ENCODE measurements at regions not wholly inside any gene's neighbourhood (a gene's known extent, or its start where the extent isn't known, plus 50 kb on each side); places are given as distances from the start of the nearest gene placed in this dataset.

DNA sequence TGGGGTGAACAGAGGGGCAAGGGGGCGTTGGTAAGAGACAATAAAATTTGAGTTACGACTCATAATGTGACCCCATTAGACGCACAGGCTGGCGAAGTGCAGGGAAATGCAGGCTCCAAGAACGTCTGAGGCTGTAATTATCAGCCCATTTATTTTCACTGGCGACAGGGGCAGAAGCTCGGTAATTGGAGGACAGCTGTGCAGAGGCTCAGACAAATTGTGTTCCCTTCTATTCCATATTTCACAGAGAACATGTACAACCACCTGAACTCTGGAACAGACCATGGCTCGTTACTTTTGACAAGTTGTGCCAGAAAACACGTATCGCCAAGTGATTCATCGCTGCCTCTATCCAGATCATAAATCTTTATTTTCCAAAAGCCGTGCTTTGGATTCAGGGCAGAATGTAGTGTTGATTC is 137.3 kb upstream of the FRMD4A start:
- Mint-ChIP-seq H3K4me3 (no peak overlapping the region), H3K27ac (peak overlapping the region in 1 of 10 donors; percentile 30), H3K9me3 (peaks cover 0 to 13% (median 4%) of the 10 kb centered on the region in 9 donors)

DNA sequence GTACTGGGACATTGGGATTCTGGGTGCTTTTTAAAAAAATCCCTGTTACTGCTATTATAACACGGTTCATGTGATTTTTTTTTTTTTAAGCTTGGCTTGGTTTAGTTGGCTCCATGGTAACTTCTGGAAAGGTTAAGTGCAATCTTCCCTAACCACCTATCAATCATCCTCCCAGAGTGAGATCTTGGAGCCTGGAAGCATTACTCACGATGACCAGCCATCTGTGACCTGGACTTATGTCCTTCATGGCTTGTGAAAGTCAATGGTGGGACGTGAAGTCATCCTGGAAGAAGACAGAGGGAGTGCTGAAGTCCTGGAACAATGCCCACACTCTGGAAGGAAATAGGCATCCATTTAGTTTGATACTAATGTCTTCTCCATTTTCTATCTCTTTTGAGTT is 135.5 kb upstream of the FRMD4A start:
- ATAC-seq: no peak
- no peak overlapping the region for H3K4me3 Mint-ChIP-seq
- no peak for DNase-seq
- H3K9me3 Mint-ChIP-seq: peaks cover 0 to 23% (median 5%) of the 10 kb centered on the region in 9 donors
- peaks cover 0 to 20% (median 8%) of the 10 kb centered on the region in 3 donors for H3K36me3 Mint-ChIP-seq
- peaks cover 5 to 33% (median 22%) of the 10 kb centered on the region in 5 donors for H3K27me3 Mint-ChIP-seq
- H3K4me1 Mint-ChIP-seq: no peaks in the 10 kb centered on the region
- no peak overlapping the region for H3K27ac Mint-ChIP-seq
- POLR2A ChIA-PET: no interaction called here

More for the DNA sequence above, 137.3 kb upstream of the FRMD4A start:
- Mint-ChIP-seq H3K36me3 (peaks cover 0 to 15% (median 6%) of the 10 kb centered on the region in 3 donors), H3K4me1 (no peaks in the 10 kb centered on the region), H3K27me3 (peaks cover 5 to 49% (median 27%) of the 10 kb centered on the region in 5 donors)
- ATAC-seq (no peak), DNase-seq (no peak)
- POLR2A ChIA-PET: no interaction called here

DNA sequence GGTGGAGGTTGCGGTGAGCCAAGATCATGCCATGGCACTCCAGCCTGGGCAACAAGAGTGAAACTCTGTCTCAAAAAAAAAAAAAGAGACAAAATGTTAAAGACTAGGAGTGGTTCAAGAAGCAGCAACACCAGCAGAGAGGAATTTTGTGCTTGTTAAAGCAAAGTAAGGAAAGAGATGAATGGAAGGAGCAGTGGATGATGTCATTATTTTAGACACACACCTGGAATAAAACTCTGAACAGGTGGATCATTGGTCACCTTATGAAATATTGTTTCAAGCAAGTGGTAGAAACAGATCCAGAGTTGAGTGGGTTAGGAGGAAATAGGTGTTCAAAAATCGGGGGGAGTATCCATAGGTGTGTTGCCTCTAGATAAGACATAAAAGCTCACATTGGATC is 129.7 kb upstream of the FRMD4A start:
- H3K27ac Mint-ChIP-seq: no peak overlapping the region
- H3K27me3 Mint-ChIP-seq: peaks cover 6 to 30% (median 10%) of the 10 kb centered on the region in 5 donors
- ATAC-seq (no peak), DNase-seq (no peak)
- peaks cover 0 to 21% (median 12%) of the 10 kb centered on the region in 9 donors for H3K9me3 Mint-ChIP-seq
- peaks cover 0 to 22% (median 8%) of the 10 kb centered on the region in 3 donors for H3K36me3 Mint-ChIP-seq
- H3K4me1 Mint-ChIP-seq: no peaks in the 10 kb centered on the region
- POLR2A ChIA-PET: no interaction called here
- no peak overlapping the region for H3K4me3 Mint-ChIP-seq

DNA sequence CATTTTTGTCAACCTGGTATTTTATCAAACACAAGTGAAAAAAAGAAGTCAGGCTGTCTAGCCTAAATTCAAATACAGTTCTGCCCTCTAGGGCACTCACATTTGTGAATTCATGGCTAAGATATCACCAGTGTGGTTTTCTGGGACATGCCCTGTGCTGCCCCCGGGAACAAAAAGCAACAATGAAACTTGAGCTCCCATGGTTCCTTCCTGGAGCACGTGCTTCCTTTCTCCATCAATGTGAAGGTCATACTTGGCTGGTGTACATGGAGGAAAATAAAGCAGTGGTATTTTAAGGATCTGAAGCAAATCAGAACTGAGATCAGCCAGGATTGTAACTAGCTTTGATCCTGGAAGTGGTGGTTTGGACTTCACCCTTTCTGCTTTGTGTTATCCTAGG is 128.9 kb upstream of the FRMD4A start:
- Mint-ChIP-seq H3K4me1 (no peaks in the 10 kb centered on the region), H3K4me3 (no peak overlapping the region), H3K36me3 (peaks cover 0 to 22% (median 8%) of the 10 kb centered on the region in 3 donors), H3K27me3 (peaks cover 6 to 30% (median 10%) of the 10 kb centered on the region in 5 donors), H3K27ac (no peak overlapping the region), H3K9me3 (peaks cover 0 to 21% (median 12%) of the 10 kb centered on the region in 9 donors)
- ATAC-seq (no peak), DNase-seq (no peak)
- POLR2A ChIA-PET: no interaction called here

DNA sequence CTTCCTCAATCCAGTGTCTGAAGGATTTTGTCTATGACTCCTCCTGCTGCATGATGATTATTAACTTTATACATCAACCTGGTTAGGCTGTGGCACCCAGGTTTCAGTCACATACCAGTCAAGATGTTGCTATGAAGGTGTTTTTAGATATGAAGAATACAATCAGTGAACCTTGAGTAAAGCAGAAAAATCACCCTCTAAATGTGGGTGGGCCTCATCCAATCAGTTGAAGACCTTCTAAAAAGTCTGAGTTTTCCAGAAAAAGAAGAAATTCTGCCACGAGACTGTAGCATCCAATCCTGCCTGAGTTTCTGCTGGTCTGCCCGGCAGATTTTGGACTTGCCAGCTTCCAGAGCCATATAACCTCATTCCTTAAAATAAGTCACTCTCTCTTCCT is 126.1 kb upstream of the FRMD4A start:
- H3K4me3 Mint-ChIP-seq: no peak overlapping the region
- H3K27me3 Mint-ChIP-seq: peaks cover 2 to 21% (median 10%) of the 10 kb centered on the region in 5 donors
- no peak overlapping the region for H3K27ac Mint-ChIP-seq
- no peaks in the 10 kb centered on the region for H3K4me1 Mint-ChIP-seq
- ATAC-seq (no peak), DNase-seq (no peak)
- POLR2A ChIA-PET: no interaction called here
- peaks cover 0 to 12% (median 5%) of the 10 kb centered on the region in 9 donors for H3K9me3 Mint-ChIP-seq
- H3K36me3 Mint-ChIP-seq: peaks cover 0 to 11% (median 2%) of the 10 kb centered on the region in 3 donors

DNA sequence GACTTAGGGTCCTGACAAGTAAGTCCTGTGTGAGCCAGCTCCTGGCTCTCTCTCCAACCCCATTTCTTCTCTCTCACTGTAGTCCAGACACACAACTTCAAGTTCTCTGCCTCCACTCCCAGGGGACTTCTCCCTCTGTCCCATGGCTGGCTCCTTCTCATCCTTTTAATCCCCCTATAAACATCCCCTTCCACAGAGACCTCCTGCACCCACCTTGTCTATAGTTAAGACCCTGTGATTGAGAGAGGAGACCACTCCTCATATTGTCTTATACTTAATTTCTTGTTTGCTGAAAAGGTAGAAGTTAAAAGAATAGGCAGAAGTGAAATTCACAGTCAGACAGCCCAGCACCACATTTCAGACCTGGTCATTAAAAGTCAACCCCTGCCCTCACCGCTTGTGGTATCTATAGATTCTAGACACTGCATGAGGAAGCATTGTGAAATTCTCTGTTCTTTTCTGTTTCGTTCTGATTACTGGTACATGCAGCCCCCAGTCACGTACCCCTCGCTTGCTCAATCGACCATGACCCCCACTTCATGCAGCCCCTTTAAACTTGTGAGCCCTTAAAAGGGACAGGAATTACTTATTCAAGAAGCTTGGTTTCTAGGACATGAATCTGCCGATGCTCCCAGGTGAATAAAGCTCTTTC is 125.6 kb upstream of the FRMD4A start:
- H3K27me3 Mint-ChIP-seq: peaks cover 2 to 17% (median 10%) of the 10 kb centered on the region in 5 donors
- H3K4me3 Mint-ChIP-seq: no peak overlapping the region
- H3K36me3 Mint-ChIP-seq: peaks cover 0 to 11% (median 4%) of the 10 kb centered on the region in 3 donors
- POLR2A ChIA-PET: no interaction called here
- ATAC-seq: no peak
- no peak overlapping the region for H3K27ac Mint-ChIP-seq
- no peaks in the 10 kb centered on the region for H3K4me1 Mint-ChIP-seq
- peaks cover 0 to 12% (median 5%) of the 10 kb centered on the region in 9 donors for H3K9me3 Mint-ChIP-seq
- DNase-seq: no peak

DNA sequence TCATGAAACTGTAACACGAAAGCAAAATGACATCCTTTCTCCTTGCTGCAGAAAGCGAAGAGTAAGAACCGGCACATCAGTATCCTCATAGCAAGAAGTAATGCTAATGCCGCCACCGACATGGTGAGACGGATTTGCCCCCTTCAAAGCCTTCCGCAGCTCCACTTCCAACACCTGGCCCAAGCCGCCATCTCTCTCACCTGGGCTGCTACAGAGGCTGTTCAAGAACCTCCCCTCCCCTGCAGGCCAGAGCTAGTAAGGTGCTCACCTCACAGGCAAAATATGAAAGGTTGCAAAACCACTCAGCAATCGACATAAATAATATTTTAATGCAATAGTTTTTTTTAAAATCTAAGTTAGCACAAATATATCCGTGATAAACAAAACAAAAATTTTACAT is 123.9 kb upstream of the FRMD4A start:
- H3K36me3 Mint-ChIP-seq: peaks cover 0 to 11% (median 4%) of the 10 kb centered on the region in 3 donors
- ATAC-seq (no peak), DNase-seq (no peak)
- H3K27ac Mint-ChIP-seq: no peak overlapping the region
- peaks cover 0 to 12% (median 5%) of the 10 kb centered on the region in 9 donors for H3K9me3 Mint-ChIP-seq
- H3K27me3 Mint-ChIP-seq: peaks cover 0 to 11% (median 6%) of the 10 kb centered on the region in 5 donors
- H3K4me1 Mint-ChIP-seq: peaks cover 0 to 1% (median 0%) of the 10 kb centered on the region in 4 donors
- no peak overlapping the region for H3K4me3 Mint-ChIP-seq
- POLR2A ChIA-PET: no interaction called here

DNA sequence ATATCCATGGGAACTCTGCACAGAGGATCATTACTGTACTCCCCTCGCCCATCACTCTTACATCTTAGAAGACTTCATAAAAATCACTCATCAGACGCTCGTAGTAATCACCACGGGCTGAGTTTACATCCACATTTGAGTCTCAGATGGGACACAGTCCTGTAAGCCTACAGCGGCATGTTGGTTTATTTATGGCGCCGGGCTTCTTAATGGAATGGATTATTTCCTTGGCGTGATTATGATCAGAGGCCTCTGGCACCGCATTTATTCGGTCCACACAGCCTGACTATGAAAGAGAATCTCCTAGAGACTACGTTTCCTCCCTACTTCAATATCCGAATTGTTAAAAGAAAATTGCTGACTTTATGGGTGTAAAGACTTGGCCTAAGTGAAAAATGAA is 123.5 kb upstream of the FRMD4A start:
- Mint-ChIP-seq H3K4me3 (no peak overlapping the region), H3K27ac (no peak overlapping the region), H3K9me3 (peaks cover 0 to 12% (median 5%) of the 10 kb centered on the region in 9 donors), H3K27me3 (peaks cover 0 to 11% (median 6%) of the 10 kb centered on the region in 5 donors), H3K4me1 (peaks cover 0 to 2% (median 0%) of the 10 kb centered on the region in 4 donors), H3K36me3 (peaks cover 0 to 11% (median 4%) of the 10 kb centered on the region in 3 donors)
- DNase-seq (no peak), ATAC-seq (no peak)
- POLR2A ChIA-PET: no interaction called here

DNA sequence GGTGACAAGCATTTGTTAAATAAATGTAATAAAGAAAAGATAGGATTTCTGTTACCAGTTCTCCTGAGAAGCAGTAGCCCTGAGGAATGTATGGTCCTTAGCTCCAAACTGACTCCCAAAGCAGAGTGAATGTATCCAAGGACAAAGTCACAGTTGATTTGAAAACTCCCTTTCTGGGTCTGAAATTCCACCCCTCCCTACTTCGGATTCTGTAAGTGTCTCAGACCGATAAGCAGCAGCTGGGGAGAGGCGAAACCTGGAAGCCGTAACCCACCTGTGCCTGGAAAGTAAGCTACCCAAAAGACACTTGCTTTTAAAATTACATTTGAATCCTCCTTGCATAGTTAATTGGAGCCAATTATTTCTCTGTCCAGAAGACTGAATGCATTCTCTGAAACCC is 122.9 kb upstream of the FRMD4A start:
- H3K4me3 Mint-ChIP-seq: no peak overlapping the region
- H3K27me3 Mint-ChIP-seq: peaks cover 0 to 9% (median 6%) of the 10 kb centered on the region in 5 donors
- peaks cover 0 to 7% (median 4%) of the 10 kb centered on the region in 3 donors for H3K36me3 Mint-ChIP-seq
- H3K4me1 Mint-ChIP-seq: peaks cover 0 to 2% (median 0%) of the 10 kb centered on the region in 4 donors
- no peak overlapping the region for H3K27ac Mint-ChIP-seq
- DNase-seq (no peak), ATAC-seq (no peak)
- POLR2A ChIA-PET: no interaction called here
- H3K9me3 Mint-ChIP-seq: peaks cover 0 to 11% (median 5%) of the 10 kb centered on the region in 9 donors

DNA sequence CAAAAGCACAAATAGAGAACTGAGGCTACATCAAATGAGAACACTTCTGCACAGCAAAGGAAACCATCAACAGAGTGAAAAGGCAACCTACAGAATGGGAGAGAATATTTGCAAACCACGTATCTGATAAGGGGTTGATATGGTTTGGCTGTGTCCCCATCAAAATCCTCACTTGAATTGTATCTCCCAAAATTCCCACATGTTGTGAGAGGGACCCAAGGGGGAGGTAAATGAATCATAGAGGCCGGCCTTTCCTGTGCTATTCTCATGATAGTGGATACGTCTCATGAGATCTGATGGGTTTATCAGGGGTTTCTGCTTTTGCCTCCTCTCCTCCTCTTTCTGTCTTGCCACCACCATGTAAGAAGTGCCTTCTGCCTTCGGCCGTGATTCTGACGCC is 120.6 kb upstream of the FRMD4A start:
- Mint-ChIP-seq H3K27me3 (peaks cover 0 to 3% (median 2%) of the 10 kb centered on the region in 5 donors), H3K4me1 (peaks cover 0 to 2% (median 0%) of the 10 kb centered on the region in 4 donors), H3K36me3 (peaks cover 0 to 4% (median 0%) of the 10 kb centered on the region in 3 donors), H3K4me3 (no peak overlapping the region), H3K27ac (no peak overlapping the region), H3K9me3 (peaks cover 0 to 8% (median 0%) of the 10 kb centered on the region in 9 donors)
- DNase-seq (no peak), ATAC-seq (no peak)
- POLR2A ChIA-PET: no interaction called here

DNA sequence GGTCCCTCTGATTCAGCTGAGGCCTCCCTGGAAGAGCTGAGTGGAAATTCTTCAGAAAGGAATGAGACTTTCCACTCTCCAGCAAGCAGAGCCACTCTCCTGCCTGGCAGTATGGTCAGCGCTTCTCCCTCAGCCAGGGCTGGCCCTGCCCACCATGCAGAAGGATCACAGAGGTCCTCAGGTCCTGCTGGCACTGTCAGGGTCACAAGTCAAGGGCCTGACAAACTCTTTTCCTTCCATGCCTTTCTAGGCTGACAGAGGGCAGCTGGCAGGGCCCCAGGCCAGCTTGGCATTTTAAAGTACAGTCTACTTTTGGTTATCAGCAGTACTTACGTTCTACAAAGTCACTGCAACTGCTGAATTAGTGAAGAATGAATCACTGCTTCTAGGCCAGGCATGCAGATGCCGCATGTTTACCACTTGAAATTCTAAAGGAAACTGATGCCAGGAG is 119.3 kb upstream of the FRMD4A start:
- Mint-ChIP-seq H3K27me3 (peaks cover 3 to 6% (median 4%) of the 10 kb centered on the region in 5 donors), H3K9me3 (peaks cover 0 to 8% (median 0%) of the 10 kb centered on the region in 9 donors), H3K4me3 (no peak overlapping the region), H3K36me3 (peaks cover 0 to 4% (median 4%) of the 10 kb centered on the region in 3 donors), H3K27ac (no peak overlapping the region), H3K4me1 (peaks cover 0 to 2% (median 0%) of the 10 kb centered on the region in 4 donors)
- no peak for DNase-seq
- POLR2A ChIA-PET: no interaction called here
- no peak for ATAC-seq

DNA sequence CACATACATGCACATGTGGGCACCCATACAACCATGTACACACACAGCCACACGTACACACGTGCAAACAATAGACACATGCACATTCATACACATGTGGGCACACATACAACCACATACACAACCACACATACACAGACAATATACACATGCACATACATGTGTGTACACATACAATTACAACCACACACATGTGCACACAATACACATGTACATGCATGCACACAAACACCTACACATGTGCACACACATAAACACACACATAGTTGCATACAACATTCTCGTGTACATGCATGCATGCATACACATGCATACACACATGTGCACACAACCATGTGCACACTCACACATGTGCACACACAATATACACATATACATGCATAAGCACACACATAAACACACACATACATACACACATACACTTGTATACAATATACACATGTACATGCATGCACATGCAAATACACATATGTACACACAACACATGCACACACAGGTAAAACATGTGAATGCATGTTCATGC is 118.6 kb upstream of the FRMD4A start:
- peaks cover 3 to 7% (median 6%) of the 10 kb centered on the region in 5 donors for H3K27me3 Mint-ChIP-seq
- peaks cover 0 to 2% (median 0%) of the 10 kb centered on the region in 4 donors for H3K4me1 Mint-ChIP-seq
- no peak for ATAC-seq
- peaks cover 0 to 8% (median 0%) of the 10 kb centered on the region in 9 donors for H3K9me3 Mint-ChIP-seq
- no peak overlapping the region for H3K27ac Mint-ChIP-seq
- DNase-seq: no peak
- H3K36me3 Mint-ChIP-seq: peaks cover 0 to 4% (median 4%) of the 10 kb centered on the region in 3 donors
- H3K4me3 Mint-ChIP-seq: no peak overlapping the region
- POLR2A ChIA-PET: no interaction called here

Measured in naive thymus-derived CD8-positive, alpha-beta T cell (primary cell).